Activated T-cell treated with anti-CD3 and anti-CD28 coated beads for 48 hours (primary cell): ENCODE measurements at regions not wholly inside any gene's neighbourhood (a gene's known extent, or its start where the extent isn't known, plus 50 kb on each side); places are given as distances from the start of the nearest gene placed in this dataset.

Source experiments
- DNase-seq: peaks from one replicate; pipeline ENCODE4 v3.0.0-alpha.2; 2020; ENCODE audit warnings: low read depth

GRCh38 chr18:72360634-72361033 lies 183.5 kb downstream of the CBLN2 start:
- DNase-seq: no peak

- no peak for DNase-seq
Observed at GRCh38 chr18:72342933-72343332, 201.2 kb downstream of the CBLN2 start.

GRCh38 chr18:72339976-72340375 lies 204.2 kb downstream of the CBLN2 start:
- DNase-seq: no peak

GRCh38 chr18:72336786-72337185 lies 207.4 kb downstream of the CBLN2 start:
- no peak for DNase-seq

- no peak for DNase-seq
Observed at GRCh38 chr18:72329533-72329932, 214.6 kb downstream of the CBLN2 start.

- DNase-seq: no peak
Observed at GRCh38 chr18:72325307-72325706, 218.8 kb downstream of the CBLN2 start.

GRCh38 chr18:72324677-72325076 lies 219.5 kb downstream of the CBLN2 start:
- no peak for DNase-seq

- no peak for DNase-seq
Observed at GRCh38 chr18:72316497-72316896, 227.6 kb downstream of the CBLN2 start.

- no peak for DNase-seq
Observed at GRCh38 chr18:72283148-72283925, 260.8 kb downstream of the CBLN2 start.

- DNase-seq: no peak
Observed at GRCh38 chr18:72273025-72273424, 271.1 kb downstream of the CBLN2 start.

- DNase-seq: no peak
Observed at GRCh38 chr18:72261590-72261989, 282.6 kb downstream of the CBLN2 start.

GRCh38 chr18:72246076-72246475 lies 298.1 kb downstream of the CBLN2 start:
- no peak for DNase-seq

GRCh38 chr18:72235422-72235821 lies 308.7 kb downstream of the CBLN2 start:
- DNase-seq: no peak

GRCh38 chr18:72233106-72233505 lies 311.0 kb downstream of the CBLN2 start:
- DNase-seq: no peak

GRCh38 chr18:72232644-72233043 lies 311.5 kb downstream of the CBLN2 start:
- no peak for DNase-seq

- no peak for DNase-seq
Observed at GRCh38 chr18:72225958-72226357, 318.2 kb downstream of the CBLN2 start.

- DNase-seq: no peak
Observed at GRCh38 chr18:72223733-72224132, 320.4 kb downstream of the CBLN2 start.

GRCh38 chr18:72208920-72209676 lies 335.0 kb downstream of the CBLN2 start:
- no peak for DNase-seq

GRCh38 chr18:72207280-72207679 lies 336.9 kb downstream of the CBLN2 start:
- DNase-seq: no peak

GRCh38 chr18:72206814-72207213 lies 337.3 kb downstream of the CBLN2 start:
- no peak for DNase-seq

GRCh38 chr18:72201032-72201431 lies 343.1 kb downstream of the CBLN2 start:
- no peak for DNase-seq

GRCh38 chr18:72197591-72197990 lies 346.6 kb downstream of the CBLN2 start:
- no peak for DNase-seq

- no peak for DNase-seq
Observed at GRCh38 chr18:72194072-72194471, 350.1 kb downstream of the CBLN2 start.

GRCh38 chr18:72187956-72188355 lies 356.2 kb downstream of the CBLN2 start:
- DNase-seq: no peak
